Lung (tissue), 11 donors: ENCODE measurements at regions not wholly inside any gene's neighbourhood (a gene's known extent, or its start where the extent isn't known, plus 50 kb on each side); places are given as distances from the start of the nearest gene placed in this dataset.

Source experiments
- ATAC-seq: fragments of 200-7000 bp; cut with Tn5 transposase; one replicate; pipeline ENCODE4 v1.9.1; 2020; ENCODE audit warnings: moderate number of reproducible peaks; ENCODE audit not compliant: insufficient read depth, low FRiP score
- DNase-seq, 3 donors: peaks; one replicate each; pipeline ENCODE4 v3.0.0-alpha.2; 2013 to 2017
- H3K27ac ChIP-seq, 2 donors: one replicate each; pipeline ENCODE4 v1.5.1; 2013; ENCODE audit warnings: mild to moderate bottlenecking in 2 of 2, moderate library complexity in 2 of 2, control low read depth in 1 of 2, inconsistent platforms in 1 of 2, low read depth in 1 of 2, low read length in 1 of 2
- H3K27me3 ChIP-seq, 3 donors: one replicate each; pipeline ENCODE4 v1.5.1; 2013; ENCODE audit warnings: low read length in 2 of 3; ENCODE audit not compliant: control insufficient read depth in 3 of 3, insufficient read depth in 3 of 3
- H3K36me3 ChIP-seq, 4 donors: one replicate each; pipeline ENCODE4 v1.5.1; 2013; ENCODE audit warnings: low read length in 4 of 4, mild to moderate bottlenecking in 1 of 4, moderate library complexity in 1 of 4; ENCODE audit not compliant: control insufficient read depth in 4 of 4, insufficient read depth in 4 of 4
- H3K4me1 ChIP-seq, 5 donors: one replicate each; pipeline ENCODE4 v1.5.1; 2013; ENCODE audit warnings: low read length in 5 of 5, mild to moderate bottlenecking in 2 of 5, moderate library complexity in 1 of 5; ENCODE audit not compliant: control insufficient read depth in 5 of 5, insufficient read depth in 5 of 5
- H3K4me3 ChIP-seq: one replicate; pipeline ENCODE4 v1.5.1; 2013; ENCODE audit warnings: mild to moderate bottlenecking, control low read depth, moderate library complexity
- H3K9ac ChIP-seq, 2 donors: one replicate each; pipeline ENCODE4 v1.5.1; 2013; ENCODE audit warnings: low read length in 2 of 2, control low read depth in 1 of 2; ENCODE audit not compliant: insufficient read depth in 1 of 2
- H3K9me3 ChIP-seq, 4 donors: one replicate each; pipeline ENCODE4 v1.5.1; 2013; ENCODE audit warnings: low read length in 3 of 4, mild to moderate bottlenecking in 1 of 4, moderate library complexity in 1 of 4; ENCODE audit not compliant: control insufficient read depth in 4 of 4, insufficient read depth in 3 of 4
- CTCF ChIP-seq: IDR thresholded peaks from 2 replicates; pipeline ENCODE4 v1.5.1; 2012; ENCODE audit warnings: mild to moderate bottlenecking; ENCODE audit errors: control extremely low read depth, extremely low read depth
- WGBS, 2 donors: extraction: QIAGEN DNeasy Blood & Tissue Kit; methylation state at CpG; one replicate each; pipeline ENCODE4 v1.1.7; 2013; 5-methylcytosine and 5-hydroxymethylcytosine counted together
- donor health status: control.
- donor health status: control.
- donor health status: Bipolar disorder and iron deficiency.
- donor health status: healthy.
- donor health status: DM: yes; HTN: yes; CAD: no.

GRCh38 chr7:51881309-51881708 is 564.7 kb upstream of the COBL start:
- WGBS, 2 donors: 76 to 82% methylated on average over 2 of the region's 2 CpGs
- H3K9ac ChIP-seq: no peak overlapping the region

GRCh38 chr7:51878865-51879264 is 562.3 kb upstream of the COBL start:
- Histone ChIP-seq H3K9ac (no peak overlapping the region), H3K4me3 (no peak overlapping the region), H3K27ac (no peak overlapping the region), H3K4me1 (no peaks in the 10 kb centered on the region), H3K36me3 (no peaks in the 10 kb centered on the region), H3K9me3 (no peaks in the 10 kb centered on the region), H3K27me3 (no peaks in the 10 kb centered on the region)
- WGBS, 2 donors: 77 to 95% methylated on average over 1 of the region's 1 CpG
- no peak for TF ChIP-seq CTCF
- DNase-seq (no peak), ATAC-seq (no peak)

More at GRCh38 chr7:51881309-51881708, 564.7 kb upstream of the COBL start:
- no peak overlapping the region for H3K4me3 ChIP-seq
- H3K36me3 ChIP-seq: no peaks in the 10 kb centered on the region
- TF ChIP-seq CTCF: no peak
- H3K9me3 ChIP-seq: no peaks in the 10 kb centered on the region
- H3K4me1 ChIP-seq: no peaks in the 10 kb centered on the region
- no peak for ATAC-seq
- no peaks in the 10 kb centered on the region for H3K27me3 ChIP-seq
- peak in 1 of 3 donors; percentile 22 for DNase-seq
- no peak overlapping the region for H3K27ac ChIP-seq

- Histone ChIP-seq H3K4me1 (no peaks in the 10 kb centered on the region), H3K4me3 (no peak overlapping the region), H3K9me3 (peaks cover 0 to 7% (median 0%) of the 10 kb centered on the region in 4 donors), H3K27me3 (no peaks in the 10 kb centered on the region), H3K27ac (no peak overlapping the region), H3K9ac (no peak overlapping the region), H3K36me3 (no peaks in the 10 kb centered on the region)
- no peak for ATAC-seq
- 58 to 79% methylated on average over 6 of the region's 6 CpGs for whole genome bisulfite sequencing, 2 donors
- DNase-seq: no peak
- TF ChIP-seq CTCF: no peak
These were observed 552.8 kb upstream of the COBL start for GRCh38 chr7:51869452-51869851.

- H3K9ac ChIP-seq: no peak overlapping the region
- H3K27me3 ChIP-seq: no peaks in the 10 kb centered on the region
- no peak for TF ChIP-seq CTCF
- no peaks in the 10 kb centered on the region for H3K36me3 ChIP-seq
- H3K27ac ChIP-seq: no peak overlapping the region
- H3K4me3 ChIP-seq: no peak overlapping the region
- peaks cover 0 to 7% (median 0%) of the 10 kb centered on the region in 4 donors for H3K9me3 ChIP-seq
- no peak for DNase-seq
- H3K4me1 ChIP-seq: no peaks in the 10 kb centered on the region
- ATAC-seq: no peak
- 63 to 87% methylated on average over 2 of the region's 2 CpGs for WGBS, 2 donors
These were observed 550.5 kb upstream of the COBL start for GRCh38 chr7:51867117-51867516.
